HG03378 (cell line): ENCODE measurements at regions not wholly inside any gene's neighbourhood (a gene's known extent, or its start where the extent isn't known, plus 50 kb on each side); places are given as distances from the start of the nearest gene placed in this dataset.
"Not testable (repeated sequence)": the region's sequence is repeated elsewhere in the genome, so short reads cannot be mapped to it uniquely, and the experiment has no call there.

ENCODE experiments used
- ATAC-seq: cut with Tn5 transposase; IDR thresholded peaks from one replicate; pipeline ENCODE4 v1.9.1; 2021; ENCODE audit warnings: mild to moderate bottlenecking, moderate library complexity; ENCODE audit not compliant: unreplicated experiment

DNA sequence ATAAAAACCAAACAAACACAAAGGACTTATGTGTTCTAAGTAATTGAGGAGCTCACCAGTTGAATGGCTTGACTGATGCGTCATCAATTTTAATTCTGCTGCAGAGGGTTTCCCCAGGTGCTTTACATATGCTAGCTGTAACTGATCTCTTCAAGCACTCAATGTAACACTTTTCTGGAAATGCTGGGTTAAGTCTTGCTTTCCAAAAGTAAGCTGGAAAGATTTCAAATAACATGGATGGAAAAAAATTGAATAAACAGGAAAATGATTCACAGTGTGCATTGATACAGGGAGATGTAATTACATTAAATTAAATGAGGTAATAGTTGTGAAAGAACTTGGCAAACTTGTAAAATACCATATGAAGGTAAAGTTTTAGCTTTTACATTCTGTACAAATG, 186.7 kb upstream of the WDFY3 start:
- no peak for ATAC-seq

DNA sequence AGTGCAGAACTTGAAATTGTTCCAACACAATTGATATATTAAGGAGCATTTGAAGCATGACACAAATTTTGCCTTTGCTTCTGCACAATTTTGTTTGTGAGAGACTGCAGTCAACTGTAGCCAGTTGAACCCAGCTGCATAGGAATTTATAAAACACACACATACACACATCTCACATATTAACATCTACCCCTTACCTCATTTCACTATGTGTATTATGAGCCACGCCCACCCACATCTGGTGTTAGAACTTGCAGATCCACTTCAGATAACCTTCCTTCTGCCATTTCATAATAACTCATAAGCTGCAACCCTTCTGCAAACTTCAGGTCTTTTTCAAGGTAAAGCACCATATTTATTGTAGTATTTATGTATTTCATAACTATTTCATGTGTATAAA, 188.1 kb upstream of the WDFY3 start:
- no peak for ATAC-seq

DNA sequence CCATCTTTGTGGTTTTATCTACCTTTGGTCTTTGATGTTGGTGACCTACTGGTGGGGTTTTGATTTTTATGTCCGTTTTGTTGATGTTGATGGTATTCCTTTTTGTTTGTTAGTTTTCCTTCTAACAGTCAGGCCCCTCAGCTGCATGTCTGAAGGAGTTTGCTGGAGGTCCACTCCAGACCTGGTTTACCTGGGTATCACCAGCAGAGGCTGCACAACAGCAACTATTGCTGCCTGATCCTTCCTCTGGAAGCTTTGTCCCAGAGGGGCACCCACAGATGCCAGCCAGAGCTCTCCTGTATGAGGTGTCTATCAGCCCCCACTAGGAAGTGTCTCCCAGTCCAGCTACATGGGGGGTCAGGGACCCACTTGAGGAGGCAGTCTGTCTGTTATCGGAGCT, 199.3 kb upstream of the WDFY3 start:
- no peak for ATAC-seq

DNA sequence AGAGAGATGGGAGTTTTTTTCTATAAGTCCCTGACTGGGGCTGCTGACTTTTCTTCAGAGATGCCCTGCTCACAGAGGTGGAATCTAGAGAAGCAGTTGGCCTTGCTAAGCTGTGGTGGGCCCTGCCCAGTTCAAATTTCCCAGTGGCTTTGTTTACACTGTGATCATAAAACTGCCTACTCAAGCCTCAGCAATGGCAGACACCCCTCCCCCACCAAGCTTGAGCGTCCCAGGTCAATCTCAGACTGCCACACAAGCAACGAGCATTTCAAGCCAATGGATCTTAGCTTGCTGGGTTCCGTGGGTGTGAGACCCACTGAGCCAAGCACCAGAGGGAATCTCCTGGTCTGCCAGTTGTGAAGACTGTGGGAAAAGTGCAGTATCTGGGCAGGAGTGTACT, 199.8 kb upstream of the WDFY3 start:
- no peak for ATAC-seq

DNA sequence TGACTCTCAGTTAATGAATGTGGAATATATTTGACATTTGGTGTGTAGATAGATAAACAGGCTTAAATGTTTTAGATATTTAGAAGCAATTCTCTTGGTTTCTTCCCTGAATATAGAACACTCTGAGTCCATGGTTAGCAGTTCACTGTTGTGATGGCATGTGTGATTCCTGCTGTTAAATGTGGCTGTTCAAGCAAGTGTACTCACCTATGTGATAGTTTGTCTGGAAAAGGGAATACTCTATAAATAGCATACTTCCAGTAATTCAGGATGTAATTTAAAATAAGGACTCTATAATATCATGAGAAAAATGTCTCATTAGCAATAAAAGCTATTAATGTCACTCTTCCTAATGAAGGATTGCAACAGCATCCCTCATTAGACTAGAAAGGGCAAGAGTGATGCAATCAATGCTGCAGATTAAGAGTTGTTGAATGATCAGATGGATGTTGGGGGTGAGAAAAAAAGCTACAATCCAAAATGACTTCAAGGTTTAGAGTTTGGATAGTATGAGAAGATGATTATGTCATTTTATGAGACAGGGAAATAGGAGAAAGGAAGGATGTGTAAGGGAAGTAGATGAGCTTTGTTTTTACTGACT, 201.8 kb upstream of the WDFY3 start:
- no peak for ATAC-seq

DNA sequence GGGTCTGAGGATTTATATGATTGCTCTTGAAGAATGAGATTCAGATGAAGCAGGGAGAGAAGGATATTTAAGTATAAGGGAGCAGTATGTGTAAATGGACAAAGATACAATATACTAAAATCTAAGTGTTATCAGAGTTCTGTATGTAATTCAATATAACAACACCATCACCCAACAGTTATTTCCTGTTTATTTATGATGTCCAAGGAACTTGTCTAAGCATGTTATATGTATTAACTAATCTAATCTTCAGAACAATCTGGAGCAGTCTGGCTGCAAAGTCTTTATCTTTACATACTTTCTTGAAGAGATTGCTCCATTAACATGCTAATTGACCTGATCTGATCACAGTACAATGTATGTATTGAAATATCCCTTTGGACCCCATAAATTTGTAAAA, 203.8 kb upstream of the WDFY3 start:
- ATAC-seq, result no peak

DNA sequence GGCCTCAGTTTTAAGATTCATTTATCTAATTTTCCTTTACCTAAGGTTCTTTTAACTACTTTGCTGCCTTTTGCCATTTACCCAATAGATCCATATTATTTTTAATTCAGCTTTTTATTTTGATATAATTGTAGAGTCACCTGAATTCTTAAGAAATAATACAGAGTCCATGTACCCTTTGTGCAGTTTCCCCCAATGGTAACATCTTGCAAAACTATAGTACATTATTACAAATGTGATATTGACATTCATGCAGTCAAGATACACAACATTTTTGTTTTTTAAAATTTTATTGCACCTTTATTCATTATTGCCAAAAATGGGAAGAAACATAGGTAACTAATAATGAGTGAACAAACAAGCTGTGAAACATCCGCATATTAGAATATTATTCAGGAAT, 208.7 kb upstream of the WDFY3 start:
- ATAC-seq, result no peak

DNA sequence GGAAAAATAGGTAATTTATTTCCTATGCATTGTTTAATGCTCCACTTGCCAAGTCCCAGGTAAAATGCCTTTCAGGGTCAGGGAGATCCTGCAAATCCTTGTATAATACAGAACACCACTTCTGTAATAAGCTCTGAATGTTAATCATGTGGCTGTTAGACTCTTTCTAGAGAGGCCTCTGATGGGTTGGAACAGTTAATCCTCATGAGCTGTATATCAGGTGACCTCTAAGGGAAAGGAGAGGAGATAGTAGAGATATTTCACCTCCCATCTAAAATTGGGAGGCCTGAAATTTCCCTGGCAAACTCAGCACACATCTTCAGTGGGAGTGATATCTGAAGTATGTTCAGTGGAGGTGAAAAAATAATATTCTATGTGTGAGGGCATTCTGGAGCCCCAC, 210.6 kb upstream of the WDFY3 start:
- ATAC-seq, result no peak

DNA sequence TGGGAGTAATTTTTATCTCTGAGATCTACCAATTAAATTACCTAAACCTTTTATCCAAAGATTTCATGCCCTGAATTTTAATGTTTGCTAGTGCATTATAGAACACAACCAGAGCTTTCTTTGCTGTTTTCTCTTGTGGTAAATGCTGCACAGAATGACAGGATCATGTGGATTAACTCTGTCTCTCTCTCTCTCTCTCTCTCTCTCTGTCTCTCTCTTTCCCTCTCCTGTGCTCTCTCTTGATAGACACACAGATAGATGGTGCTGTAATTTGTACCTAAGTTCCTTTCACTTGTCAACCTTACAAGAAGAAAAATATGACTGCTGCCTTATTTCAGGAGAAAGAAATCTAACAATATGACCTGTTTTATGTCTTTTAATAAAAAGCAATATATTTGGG, 211.2 kb upstream of the WDFY3 start:
- no peak for ATAC-seq

DNA sequence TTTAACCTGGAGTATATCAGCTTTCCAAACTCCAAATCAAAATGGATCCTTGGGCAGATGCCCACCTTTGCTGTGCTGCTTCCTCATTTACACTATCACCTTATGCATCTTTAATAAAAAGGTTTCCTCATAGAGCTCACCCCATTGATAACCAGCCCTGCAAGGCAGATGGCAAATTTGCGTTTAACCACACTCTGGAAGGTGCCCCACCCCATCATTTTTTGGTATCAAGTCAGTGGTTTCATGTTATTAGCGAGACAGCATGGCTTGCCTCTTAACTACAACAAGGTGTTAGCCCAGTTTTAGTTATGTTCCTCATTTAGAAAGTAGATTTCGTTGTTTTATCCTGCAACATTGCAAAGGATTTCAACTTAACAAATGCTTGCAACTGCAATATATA, 214.0 kb upstream of the WDFY3 start:
- ATAC-seq, result no peak

DNA sequence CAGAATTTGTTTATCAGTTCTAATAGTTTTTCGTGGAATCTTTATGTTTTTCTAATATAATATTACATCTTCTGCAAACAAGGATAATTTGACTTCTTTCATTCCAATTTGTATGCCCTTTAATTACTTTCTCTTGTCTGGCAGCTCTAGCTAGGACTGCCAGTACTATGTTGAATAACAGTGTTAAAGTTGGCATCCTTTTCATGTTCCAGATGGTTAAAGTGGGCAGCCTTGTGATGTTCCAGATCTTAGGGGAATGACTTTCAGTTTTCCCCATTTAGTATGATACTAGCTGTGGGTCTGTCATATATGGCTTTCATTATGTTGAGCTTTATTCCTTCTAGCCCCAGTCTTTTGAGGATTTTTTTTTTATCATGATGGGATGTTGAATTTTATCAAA, 220.6 kb upstream of the WDFY3 start:
- no peak for ATAC-seq

DNA sequence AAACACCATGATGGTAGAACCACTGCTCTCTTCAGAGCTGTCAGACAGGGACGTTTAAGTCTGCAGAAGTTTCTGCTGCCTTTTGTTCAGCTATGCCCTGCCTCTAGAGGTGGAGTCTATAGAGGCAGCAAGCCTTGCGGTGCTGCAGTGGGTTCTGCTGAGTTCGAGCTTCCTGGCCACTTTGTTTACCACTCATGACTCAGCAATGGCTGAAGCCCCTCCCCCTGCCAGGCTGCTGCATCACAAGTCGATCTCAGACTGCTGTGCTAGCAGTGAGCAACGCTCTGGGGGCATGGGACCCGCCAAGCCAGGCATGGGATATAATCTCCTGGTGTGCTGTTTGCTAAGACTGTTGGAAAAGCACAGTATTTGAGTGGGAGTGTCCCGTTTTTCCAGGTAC, 229.5 kb upstream of the WDFY3 start:
- not testable (repeated sequence) for ATAC-seq

DNA sequence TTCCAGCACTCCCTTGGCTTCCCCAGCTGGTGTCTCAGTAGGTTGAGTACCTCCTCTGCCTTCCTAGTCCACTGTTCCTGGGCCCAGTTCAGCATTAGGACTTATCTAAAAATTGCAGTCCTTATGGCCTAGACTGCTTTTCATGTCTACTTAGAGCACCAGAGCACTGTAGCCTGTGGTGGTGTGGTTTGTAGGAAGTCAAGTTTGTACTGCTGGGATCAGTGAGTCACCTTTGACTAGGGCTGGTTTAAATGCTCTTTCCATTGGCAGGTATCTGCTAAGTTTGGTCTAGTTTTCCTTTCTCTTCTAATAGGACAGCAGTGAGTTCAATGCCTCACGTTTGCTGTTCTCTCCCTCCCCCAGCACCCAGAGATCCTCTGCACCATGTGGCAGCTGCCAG, 233.6 kb upstream of the WDFY3 start:
- ATAC-seq, result no peak

DNA sequence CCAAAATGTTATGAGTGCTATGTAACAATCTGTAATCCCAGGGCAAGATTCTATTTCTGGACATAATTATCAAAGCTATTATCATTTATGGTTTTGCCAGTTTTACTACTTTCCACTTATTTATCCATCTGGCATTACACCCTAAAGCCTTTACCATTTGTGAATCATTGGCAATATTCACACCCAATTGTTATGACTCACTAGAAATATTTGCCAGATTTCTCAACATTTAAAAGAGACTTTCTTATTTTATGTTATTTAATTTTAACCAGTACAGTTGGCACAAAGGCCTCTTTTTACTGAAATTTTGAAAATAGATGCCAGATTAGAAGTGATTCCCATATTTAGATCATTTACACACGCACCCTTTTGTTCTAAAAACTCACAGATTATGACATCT, 242.7 kb upstream of the WDFY3 start:
- ATAC-seq, result no peak

DNA sequence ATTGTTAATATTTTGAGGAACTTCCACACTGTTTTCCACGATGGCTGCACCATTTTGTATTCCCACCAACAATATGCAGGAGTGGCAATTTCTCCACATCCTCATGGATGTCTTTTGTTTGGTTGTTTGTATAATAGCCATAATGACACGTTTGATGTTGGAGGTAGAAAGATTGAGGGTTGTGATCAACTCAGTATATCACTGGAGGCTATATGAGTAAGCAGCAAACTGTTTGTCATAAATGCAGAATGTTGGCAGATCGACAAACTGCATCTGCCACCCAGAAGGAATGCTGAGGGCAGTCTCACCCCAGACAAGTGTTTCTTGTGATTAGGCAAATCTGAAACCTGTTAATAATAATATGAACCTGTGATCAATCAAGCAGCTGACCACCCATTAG, 243.9 kb upstream of the WDFY3 start:
- ATAC-seq, result no peak

DNA sequence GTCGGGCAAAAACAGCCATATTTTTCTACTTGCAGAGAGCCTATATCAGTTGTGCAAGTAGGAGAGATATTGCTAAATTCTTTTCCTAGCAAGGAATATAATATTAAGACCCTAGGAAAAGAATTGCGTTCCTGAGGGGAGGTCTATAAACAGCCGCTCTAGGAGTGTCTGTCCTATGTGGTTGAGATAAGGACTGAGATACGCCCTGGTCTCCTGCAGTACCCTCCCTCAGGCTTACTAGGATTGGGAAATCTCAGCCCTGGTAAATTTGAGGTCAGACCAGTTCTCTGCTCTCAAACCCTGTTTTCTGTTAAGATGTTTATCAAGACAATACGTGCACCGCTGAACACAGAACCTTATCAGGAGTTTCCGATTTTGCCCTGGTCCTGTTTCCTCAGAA, 250.1 kb upstream of the WDFY3 start:
- not testable (repeated sequence) for ATAC-seq

DNA sequence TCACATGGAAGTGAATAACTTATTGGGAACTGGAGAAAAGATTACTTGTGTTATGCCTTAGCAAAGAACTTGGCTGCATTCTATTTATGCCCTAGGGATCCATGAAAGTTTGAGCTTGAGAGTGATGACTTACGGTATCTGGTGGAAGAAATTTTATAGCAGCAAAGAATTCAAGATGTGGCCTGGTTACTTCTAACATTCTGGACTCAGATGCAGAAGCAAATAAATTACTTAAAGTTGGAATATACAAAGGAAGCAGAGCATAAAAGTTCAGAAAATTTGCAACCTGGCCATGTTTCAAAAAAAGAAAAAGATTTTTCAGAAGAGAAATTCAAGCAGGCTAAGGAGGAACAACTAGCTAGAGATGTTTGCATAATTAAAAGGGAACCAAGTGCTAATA, 252.3 kb upstream of the WDFY3 start:
- ATAC-seq, result no peak

DNA sequence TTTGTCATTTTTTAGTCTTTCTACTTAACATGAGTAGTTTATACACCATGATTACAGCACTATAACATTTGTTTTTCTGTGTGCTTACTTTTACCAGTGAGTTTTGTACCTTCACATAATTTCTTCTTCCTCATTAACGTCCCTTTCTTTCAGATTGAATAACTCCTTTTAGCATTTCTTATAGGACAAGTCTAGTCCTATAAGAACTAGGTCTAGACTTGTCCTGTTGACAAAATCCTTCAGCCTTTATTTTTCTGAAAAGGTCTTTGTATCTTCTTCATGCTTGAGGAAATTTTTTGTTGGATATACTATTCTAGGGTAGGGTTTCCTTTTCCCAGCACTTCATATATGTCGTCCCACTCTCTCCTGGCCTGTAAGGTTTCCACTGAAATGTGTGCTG, 253.3 kb upstream of the ARHGAP24 start:
- ATAC-seq, result no peak

DNA sequence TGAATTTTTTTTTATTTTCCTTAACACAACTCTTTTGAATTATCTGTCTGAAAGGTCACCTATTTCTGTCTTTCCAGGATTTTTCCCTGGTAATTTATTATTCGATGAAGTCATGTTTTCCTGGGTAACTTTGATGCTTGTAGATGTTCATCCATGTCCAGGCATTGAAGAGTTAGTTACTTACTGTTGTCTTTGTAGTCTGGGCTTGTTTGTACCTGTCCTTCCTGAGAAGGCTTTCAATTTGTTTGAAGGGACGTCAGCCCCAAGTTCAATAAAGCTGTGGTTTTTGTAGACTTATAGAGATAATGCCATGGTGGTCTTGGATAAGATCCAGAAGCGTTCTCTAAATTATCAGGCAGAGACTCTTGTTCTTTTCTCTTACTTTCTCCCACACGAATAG, 252.4 kb upstream of the ARHGAP24 start:
- ATAC-seq, result no peak

DNA sequence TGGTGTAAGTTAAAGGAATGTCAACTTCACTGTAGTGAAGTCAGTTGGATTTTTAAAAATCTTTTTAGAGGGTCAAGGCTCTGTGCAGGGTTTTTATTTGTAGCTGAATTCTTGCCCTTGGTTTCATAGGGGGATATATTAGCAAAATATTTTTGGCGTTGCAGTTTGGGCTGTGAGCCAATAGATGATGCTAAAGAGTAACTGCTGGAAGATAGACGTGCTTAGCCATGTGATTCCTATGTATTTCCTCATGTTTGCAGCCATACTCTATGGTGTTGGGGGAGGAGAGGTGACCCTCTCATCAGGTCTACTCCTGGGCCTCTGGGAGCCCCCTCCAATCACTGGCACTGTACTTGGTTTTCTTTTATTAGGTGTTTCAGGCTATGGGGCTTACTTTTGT, 246.7 kb upstream of the ARHGAP24 start:
- ATAC-seq, result no peak

DNA sequence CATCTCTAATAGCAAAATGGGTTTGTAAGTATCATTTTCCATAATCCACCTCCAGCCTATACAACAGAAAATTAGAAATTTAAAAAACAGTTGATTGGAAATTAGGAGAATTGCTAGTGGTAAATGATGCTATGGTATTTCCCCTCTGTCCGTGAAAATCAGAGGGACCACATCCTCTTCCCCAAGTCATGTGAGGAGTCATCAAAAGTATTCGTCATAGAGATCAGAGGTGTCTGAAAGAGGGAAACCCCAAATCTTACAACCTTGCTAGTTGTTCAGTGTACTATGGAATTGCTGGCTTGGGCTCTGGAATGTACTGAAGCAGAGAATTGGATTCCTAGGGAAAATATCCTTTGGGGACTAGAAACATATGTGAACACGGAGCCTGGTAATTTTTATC, 241.4 kb upstream of the ARHGAP24 start:
- ATAC-seq, result no peak

DNA sequence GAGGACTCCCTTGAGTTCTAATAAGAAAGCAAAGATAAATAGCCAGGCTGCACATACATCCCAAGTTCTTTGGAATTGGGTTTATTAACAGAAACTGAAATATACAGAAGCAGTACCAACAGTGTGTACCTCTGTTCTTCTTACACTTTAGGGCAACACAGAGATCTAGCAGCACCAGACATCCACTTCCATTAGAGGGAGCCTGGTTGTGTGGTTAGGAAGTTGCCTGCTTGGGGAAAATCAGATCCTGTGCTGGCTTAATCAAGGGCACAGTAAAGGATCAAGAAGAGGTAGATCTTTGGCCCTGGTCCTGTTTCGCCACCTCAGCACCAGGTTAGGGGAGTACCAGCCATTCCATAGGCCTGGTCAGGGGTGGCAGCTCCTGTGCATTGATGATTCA, 231.1 kb upstream of the ARHGAP24 start:
- no peak for ATAC-seq

DNA sequence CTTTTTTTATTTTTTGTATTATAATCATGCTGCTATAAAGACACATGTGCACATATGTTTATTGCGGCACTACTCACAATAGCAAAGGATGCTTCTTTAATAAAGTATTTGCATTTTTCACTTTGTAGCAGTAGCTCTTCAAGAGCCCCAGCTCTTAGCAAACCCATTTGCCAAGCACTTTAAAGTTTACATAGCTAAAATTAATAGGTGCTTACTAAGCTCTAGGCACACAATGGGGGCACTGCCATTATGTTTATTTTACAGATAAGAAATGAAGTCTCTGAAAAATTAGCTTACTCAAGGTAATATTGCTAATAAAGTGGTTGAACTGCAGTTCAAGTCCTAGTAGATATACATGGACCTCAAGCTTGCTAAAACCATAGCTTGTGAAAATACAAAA, 230.3 kb upstream of the ARHGAP24 start:
- no peak for ATAC-seq

DNA sequence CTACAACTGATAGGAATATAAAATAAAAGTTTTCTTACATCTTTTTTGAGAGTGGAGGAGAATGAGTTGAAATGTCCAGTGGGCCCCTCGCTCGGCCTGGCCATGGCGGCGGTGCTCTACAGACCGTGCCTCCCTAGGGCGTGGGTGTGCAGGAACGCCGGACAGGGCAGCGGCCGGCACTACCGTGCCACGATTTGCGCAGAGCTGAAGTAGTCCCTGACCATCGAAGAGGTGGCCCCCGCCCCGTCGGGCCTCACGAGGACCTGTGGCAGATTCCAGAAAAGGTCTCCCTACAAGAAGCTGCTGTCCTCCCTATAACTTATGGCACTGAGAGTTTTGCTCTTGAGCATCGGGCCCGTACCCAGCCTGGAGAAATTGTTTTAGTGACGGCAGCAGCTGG, 228.9 kb upstream of the ARHGAP24 start:
- ATAC-seq, result no peak
